ENCODE measurements at regions not wholly inside any gene's neighbourhood (a gene's known extent, or its start where the extent isn't known, plus 50 kb on each side); places are given as distances from the start of the nearest gene placed in this dataset.

DNA sequence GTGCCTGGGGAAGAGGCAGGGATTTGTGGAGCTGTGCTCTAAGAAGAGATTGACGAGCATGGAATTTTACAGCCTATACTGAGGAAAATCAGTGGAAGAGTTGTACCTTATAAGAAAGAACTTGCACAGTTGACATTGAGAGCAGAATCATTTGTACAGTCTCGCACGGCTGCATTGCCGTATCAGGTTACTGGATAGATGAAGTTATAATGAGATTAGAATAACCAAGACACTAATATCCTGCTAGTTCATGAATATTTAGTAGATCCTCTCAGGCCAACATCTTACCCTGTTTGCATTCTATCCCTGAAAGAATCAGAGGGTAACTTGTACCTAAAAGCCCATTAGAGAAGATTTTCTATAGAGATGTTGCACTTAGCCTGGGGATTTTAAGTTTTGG lies 447.1 kb downstream of the PREX1 start:
- H3K9me3 ChIP-seq: no peaks in the 10 kb centered on the region
- ATAC-seq (no peak), DNase-seq (no peak)
- 88 to 89% methylated on average over 4 of the region's 4 CpGs for WGBS, 2 donors
- H3K27me3 ChIP-seq: no peaks in the 10 kb centered on the region
- H3K4me3 ChIP-seq: no peak overlapping the region
- no peak for TF ChIP-seq POLR2A (IDR thresholded peaks at IDR 0.05)
- TF ChIP-seq, protein P1, sequence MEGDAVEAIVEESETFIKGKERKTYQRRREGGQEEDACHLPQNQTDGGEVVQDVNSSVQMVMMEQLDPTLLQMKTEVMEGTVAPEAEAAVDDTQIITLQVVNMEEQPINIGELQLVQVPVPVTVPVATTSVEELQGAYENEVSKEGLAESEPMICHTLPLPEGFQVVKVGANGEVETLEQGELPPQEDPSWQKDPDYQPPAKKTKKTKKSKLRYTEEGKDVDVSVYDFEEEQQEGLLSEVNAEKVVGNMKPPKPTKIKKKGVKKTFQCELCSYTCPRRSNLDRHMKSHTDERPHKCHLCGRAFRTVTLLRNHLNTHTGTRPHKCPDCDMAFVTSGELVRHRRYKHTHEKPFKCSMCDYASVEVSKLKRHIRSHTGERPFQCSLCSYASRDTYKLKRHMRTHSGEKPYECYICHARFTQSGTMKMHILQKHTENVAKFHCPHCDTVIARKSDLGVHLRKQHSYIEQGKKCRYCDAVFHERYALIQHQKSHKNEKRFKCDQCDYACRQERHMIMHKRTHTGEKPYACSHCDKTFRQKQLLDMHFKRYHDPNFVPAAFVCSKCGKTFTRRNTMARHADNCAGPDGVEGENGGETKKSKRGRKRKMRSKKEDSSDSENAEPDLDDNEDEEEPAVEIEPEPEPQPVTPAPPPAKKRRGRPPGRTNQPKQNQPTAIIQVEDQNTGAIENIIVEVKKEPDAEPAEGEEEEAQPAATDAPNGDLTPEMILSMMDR (IDR thresholded peaks at IDR 0.05): no peak
- peaks cover 15% of the 10 kb centered on the region for H3K4me1 ChIP-seq
- no peak overlapping the region for H3K27ac ChIP-seq
- no peaks in the 10 kb centered on the region for H3K36me3 ChIP-seq (replicated peaks in 1 of 2; ENCODE audit: insufficient read depth in 1 of 2, low read depth in 2 of 2)
- intact Hi-C loops (cut with DNase I): no loop called here

DNA sequence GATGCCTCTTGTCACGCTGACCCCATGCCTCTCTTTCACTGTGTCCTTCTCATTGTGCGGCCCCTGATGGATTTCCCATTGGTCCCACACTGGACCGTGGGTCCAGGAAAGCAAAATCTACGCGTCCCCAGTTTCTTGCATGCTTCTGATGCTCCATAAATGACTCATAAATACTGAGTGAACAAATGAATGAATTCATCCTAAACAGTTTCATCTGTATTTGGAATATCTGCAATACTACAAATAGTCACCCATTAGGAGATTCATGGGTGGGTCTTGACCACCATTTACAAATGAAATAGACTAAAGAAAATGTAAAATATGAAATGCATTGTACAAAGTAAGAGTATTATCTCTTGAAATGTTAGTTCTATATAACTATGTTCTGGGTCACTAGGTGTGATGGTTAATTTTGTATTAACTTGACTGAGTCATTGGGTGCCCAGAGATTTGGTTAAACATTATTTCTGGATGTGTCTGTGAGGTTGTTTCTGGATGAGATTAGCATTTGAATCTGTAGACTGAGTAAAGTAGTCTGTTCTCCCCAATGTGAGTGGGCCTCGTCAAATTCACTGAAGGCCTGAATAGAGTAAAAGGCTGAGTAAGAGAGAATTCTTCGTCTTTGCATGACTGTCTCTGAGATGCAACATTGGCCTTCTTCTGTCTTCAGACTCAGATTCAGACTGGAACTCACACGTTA lies 448.7 kb downstream of the PREX1 start:
- Histone ChIP-seq H3K4me1 (peaks cover 15% of the 10 kb centered on the region), H3K4me3 (no peak overlapping the region), H3K36me3 (replicated peaks in 1 of 2; ENCODE audit: insufficient read depth in 1 of 2, low read depth in 2 of 2) (no peaks in the 10 kb centered on the region), H3K27me3 (no peaks in the 10 kb centered on the region), H3K27ac (no peak overlapping the region), H3K9me3 (no peaks in the 10 kb centered on the region)
- WGBS, 2 donors: 81 to 86% methylated on average over 8 of the region's 8 CpGs
- DNase-seq (no peak), ATAC-seq (no peak)
- TF ChIP-seq, protein P1 (IDR thresholded peaks at IDR 0.05): no peak
- no peak for TF ChIP-seq POLR2A (IDR thresholded peaks at IDR 0.05)
- intact Hi-C loops (cut with DNase I): no loop called here

DNA sequence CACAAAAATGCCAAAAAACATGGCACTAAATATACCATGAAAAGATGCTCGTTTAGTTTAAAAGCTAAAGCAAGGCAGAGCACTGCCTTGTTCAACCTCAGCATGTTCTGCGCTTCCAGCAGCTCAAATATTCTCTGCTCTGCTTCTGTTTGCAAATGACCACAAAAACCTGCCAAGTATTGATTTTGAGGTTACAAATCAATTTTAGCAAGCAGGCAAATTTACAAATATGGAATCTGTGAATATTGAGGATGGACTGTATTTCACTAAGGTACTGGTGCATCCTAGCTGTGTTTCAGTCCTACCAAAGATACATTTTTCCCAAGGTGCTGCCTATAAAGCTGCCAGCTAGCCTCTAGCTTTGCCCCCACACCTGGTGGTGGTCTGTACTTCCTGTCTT lies 449.9 kb downstream of the PREX1 start:
- WGBS, 2 donors: 22 to 32% methylated on average over 2 of the region's 2 CpGs
- ATAC-seq: no peak

DNA sequence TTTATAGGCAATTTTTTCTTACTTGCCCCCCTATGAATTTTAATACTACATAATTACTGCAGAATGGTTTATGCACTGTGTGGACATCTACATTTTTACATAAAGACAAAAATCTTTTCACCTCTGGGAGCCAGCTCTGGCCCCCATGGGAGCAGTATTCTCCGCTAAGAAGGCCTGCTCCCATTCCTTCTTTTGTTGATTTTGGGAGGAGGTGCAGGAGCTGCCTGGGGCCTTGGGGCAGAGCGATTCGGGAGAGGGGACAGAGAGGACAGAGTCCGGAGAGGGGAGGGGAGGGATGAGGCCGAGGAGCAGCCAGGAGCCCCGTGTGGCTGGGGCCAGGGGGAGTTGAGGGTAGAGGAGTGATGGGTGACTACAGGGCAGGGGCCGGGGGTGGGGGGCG lies 452.0 kb downstream of the PREX1 start:
- TF ChIP-seq, protein P1 (IDR thresholded peaks at IDR 0.05): no peak
- TF ChIP-seq POLR2A (IDR thresholded peaks at IDR 0.05): no peak
- Histone ChIP-seq H3K27ac (no peak overlapping the region), H3K4me1 (peaks cover 15% of the 10 kb centered on the region), H3K4me3 (no peak overlapping the region), H3K36me3 (replicated peaks in 1 of 2; ENCODE audit: insufficient read depth in 1 of 2, low read depth in 2 of 2) (no peaks in the 10 kb centered on the region), H3K27me3 (no peaks in the 10 kb centered on the region), H3K9me3 (no peaks in the 10 kb centered on the region)
- no peak for DNase-seq
- intact Hi-C loops (cut with DNase I): no loop called here
- ATAC-seq: no peak
- 66 to 69% methylated on average over 8 of the region's 8 CpGs for WGBS, 2 donors

More for the DNA sequence above, 449.9 kb downstream of the PREX1 start:
- H3K9me3 ChIP-seq: no peaks in the 10 kb centered on the region
- TF ChIP-seq, protein P1 (IDR thresholded peaks at IDR 0.05): no peak
- TF ChIP-seq POLR2A (IDR thresholded peaks at IDR 0.05): no peak
- H3K27ac ChIP-seq: no peak overlapping the region
- no peaks in the 10 kb centered on the region for H3K27me3 ChIP-seq
- H3K4me3 ChIP-seq: no peak overlapping the region
- DNase-seq: no peak
- intact Hi-C loops (cut with DNase I): no loop called here
- H3K4me1 ChIP-seq: peaks cover 15% of the 10 kb centered on the region
- H3K36me3 ChIP-seq (replicated peaks in 1 of 2; ENCODE audit: insufficient read depth in 1 of 2, low read depth in 2 of 2): no peaks in the 10 kb centered on the region

DNA sequence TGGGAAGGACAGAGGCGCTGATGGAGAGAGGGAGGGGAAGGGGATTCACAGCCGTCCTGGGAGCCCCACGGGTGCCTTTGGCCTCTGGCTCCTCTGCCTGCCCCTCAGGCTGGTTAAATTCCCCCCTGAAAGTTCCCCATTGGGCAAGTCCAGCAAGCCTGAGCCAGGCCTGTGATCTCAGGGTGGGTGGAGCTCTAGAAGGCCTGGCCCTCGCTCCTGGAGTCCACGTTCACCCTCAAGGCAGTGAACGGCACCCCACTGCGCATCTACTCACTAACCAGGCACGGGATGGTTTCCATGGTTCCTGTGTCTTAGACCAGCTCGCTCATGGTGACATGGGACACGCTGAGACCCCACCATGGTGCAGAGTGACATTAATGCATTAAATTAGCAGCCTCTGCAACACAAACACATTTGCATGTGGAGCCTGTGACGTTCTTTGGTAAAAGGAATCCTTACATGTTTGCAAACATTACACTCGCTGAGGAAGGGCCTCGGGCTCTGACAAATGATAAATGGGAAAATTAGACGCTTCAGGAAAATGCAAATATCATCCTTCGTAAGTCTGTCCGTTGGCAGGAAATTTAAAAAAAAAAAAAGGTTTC lies 452.7 kb downstream of the PREX1 start:
- peaks cover 15% of the 10 kb centered on the region for H3K4me1 ChIP-seq
- no peaks in the 10 kb centered on the region for H3K27me3 ChIP-seq
- no peaks in the 10 kb centered on the region for H3K36me3 ChIP-seq (replicated peaks in 1 of 2; ENCODE audit: insufficient read depth in 1 of 2, low read depth in 2 of 2)
- H3K27ac ChIP-seq: no peak overlapping the region
- intact Hi-C loops (cut with DNase I): no loop called here
- ATAC-seq (no peak), DNase-seq (no peak)
- H3K4me3 ChIP-seq: no peak overlapping the region
- WGBS, 2 donors: 28 to 55% methylated on average over 6 to 16 of the region's 16 CpGs
- no peaks in the 10 kb centered on the region for H3K9me3 ChIP-seq
- no peak for TF ChIP-seq POLR2A (IDR thresholded peaks at IDR 0.05)
- TF ChIP-seq, protein P1 (IDR thresholded peaks at IDR 0.05): no peak

Measured in body of pancreas (tissue), 4 donors.